KMS-11 (cell line): ENCODE measurements at regions not wholly inside any gene's neighbourhood (a gene's known extent, or its start where the extent isn't known, plus 50 kb on each side); places are given as distances from the start of the nearest gene placed in this dataset.
"Not testable (repeated sequence)": the region's sequence is repeated elsewhere in the genome, so short reads cannot be mapped to it uniquely, and the experiment has no call there.

Source experiments
- H2AFZ ChIP-seq: fragments of 200-600 bp; sonication (generic); 2 replicates; pipeline ENCODE4 v1.6.1; 2016; ENCODE audit warnings: antibody characterized with exemption, mixed run types, low read depth
- H3K27ac ChIP-seq: fragments of 200-600 bp; sonication (generic); 2 replicates; pipeline ENCODE4 v1.6.1; 2016; ENCODE audit warnings: mild to moderate bottlenecking, mixed run types
- H3K27me3 ChIP-seq: fragments of 200-600 bp; sonication (generic); 2 replicates; pipeline ENCODE4 v1.6.1; 2017; ENCODE audit warnings: mild to moderate bottlenecking, low read depth, mixed run types, moderate library complexity; ENCODE audit not compliant: insufficient read depth
- H3K36me3 ChIP-seq: fragments of 200-600 bp; sonication (generic); 2 replicates; pipeline ENCODE4 v1.6.1; 2017; ENCODE audit warnings: mild to moderate bottlenecking, mixed run types; ENCODE audit not compliant: insufficient read depth
- H3K4me1 ChIP-seq: fragments of 200-600 bp; sonication (generic); 2 replicates; pipeline ENCODE4 v1.6.1; 2016; ENCODE audit warnings: mild to moderate bottlenecking, low read depth, mixed run types; ENCODE audit not compliant: poor library complexity, severe bottlenecking
- H3K4me2 ChIP-seq: fragments of 200-600 bp; sonication (generic); 2 replicates; pipeline ENCODE4 v1.7.0; 2016; ENCODE audit warnings: mild to moderate bottlenecking, mixed run types
- H3K4me3 ChIP-seq: fragments of 200-600 bp; sonication (generic); IDR thresholded peaks from 2 replicates; pipeline ENCODE4 v1.6.1; 2017; ENCODE audit warnings: low read depth, low read length, mixed read lengths; ENCODE audit not compliant: insufficient read depth
- H3K79me2 ChIP-seq: fragments of 200-600 bp; sonication (generic); 2 replicates; pipeline ENCODE4 v1.6.1; 2016; ENCODE audit warnings: low read depth, mixed run types; ENCODE audit not compliant: insufficient read depth
- H3K9ac ChIP-seq: fragments of 200-600 bp; sonication (generic); 2 replicates; pipeline ENCODE4 v1.6.1; 2016; ENCODE audit warnings: mild to moderate bottlenecking, mixed run types
- H4K20me1 ChIP-seq: fragments of 200-600 bp; sonication (generic); 2 replicates; pipeline ENCODE4 v1.6.1; 2016; ENCODE audit warnings: mild to moderate bottlenecking, mixed run types; ENCODE audit not compliant: insufficient read depth
- CTCF ChIP-seq: fragments of 200-600 bp; sonication (generic); conservative IDR thresholded peaks from 2 replicates; pipeline ENCODE4 v1.6.1; 2017; ENCODE audit warnings: low read depth, mild to moderate bottlenecking, antibody characterized with exemption, low read length, moderate library complexity, mixed read lengths

DNA sequence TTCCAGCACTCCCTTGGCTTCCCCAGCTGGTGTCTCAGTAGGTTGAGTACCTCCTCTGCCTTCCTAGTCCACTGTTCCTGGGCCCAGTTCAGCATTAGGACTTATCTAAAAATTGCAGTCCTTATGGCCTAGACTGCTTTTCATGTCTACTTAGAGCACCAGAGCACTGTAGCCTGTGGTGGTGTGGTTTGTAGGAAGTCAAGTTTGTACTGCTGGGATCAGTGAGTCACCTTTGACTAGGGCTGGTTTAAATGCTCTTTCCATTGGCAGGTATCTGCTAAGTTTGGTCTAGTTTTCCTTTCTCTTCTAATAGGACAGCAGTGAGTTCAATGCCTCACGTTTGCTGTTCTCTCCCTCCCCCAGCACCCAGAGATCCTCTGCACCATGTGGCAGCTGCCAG lies 233.6 kb upstream of the WDFY3 start:
- no peak overlapping the region for H3K4me2 ChIP-seq
- no peaks in the 10 kb centered on the region for H3K27me3 ChIP-seq
- no peak overlapping the region for H2AFZ ChIP-seq
- H3K9ac ChIP-seq, result no peak overlapping the region
- H3K79me2 ChIP-seq, result no peaks in the 10 kb centered on the region
- no peak for TF ChIP-seq CTCF
- no peaks in the 10 kb centered on the region for H3K36me3 ChIP-seq
- H4K20me1 ChIP-seq, result no peaks in the 10 kb centered on the region
- H3K4me3 ChIP-seq, result no peak overlapping the region
- peaks cover 19% of the 10 kb centered on the region for H3K4me1 ChIP-seq
- no peak overlapping the region for H3K27ac ChIP-seq

DNA sequence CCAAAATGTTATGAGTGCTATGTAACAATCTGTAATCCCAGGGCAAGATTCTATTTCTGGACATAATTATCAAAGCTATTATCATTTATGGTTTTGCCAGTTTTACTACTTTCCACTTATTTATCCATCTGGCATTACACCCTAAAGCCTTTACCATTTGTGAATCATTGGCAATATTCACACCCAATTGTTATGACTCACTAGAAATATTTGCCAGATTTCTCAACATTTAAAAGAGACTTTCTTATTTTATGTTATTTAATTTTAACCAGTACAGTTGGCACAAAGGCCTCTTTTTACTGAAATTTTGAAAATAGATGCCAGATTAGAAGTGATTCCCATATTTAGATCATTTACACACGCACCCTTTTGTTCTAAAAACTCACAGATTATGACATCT lies 242.7 kb upstream of the WDFY3 start:
- H4K20me1 ChIP-seq, result no peaks in the 10 kb centered on the region
- H3K4me1 ChIP-seq, result no peaks in the 10 kb centered on the region
- H3K4me3 ChIP-seq, result no peak overlapping the region
- no peak overlapping the region for H3K4me2 ChIP-seq
- H3K9ac ChIP-seq, result no peak overlapping the region
- H2AFZ ChIP-seq, result no peak overlapping the region
- H3K79me2 ChIP-seq, result no peaks in the 10 kb centered on the region
- H3K27me3 ChIP-seq, result no peaks in the 10 kb centered on the region
- TF ChIP-seq CTCF, result no peak
- H3K36me3 ChIP-seq, result no peaks in the 10 kb centered on the region
- H3K27ac ChIP-seq, result no peak overlapping the region

DNA sequence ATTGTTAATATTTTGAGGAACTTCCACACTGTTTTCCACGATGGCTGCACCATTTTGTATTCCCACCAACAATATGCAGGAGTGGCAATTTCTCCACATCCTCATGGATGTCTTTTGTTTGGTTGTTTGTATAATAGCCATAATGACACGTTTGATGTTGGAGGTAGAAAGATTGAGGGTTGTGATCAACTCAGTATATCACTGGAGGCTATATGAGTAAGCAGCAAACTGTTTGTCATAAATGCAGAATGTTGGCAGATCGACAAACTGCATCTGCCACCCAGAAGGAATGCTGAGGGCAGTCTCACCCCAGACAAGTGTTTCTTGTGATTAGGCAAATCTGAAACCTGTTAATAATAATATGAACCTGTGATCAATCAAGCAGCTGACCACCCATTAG lies 243.9 kb upstream of the WDFY3 start:
- Histone ChIP-seq H3K27ac (no peak overlapping the region), H3K9ac (no peak overlapping the region), H4K20me1 (no peaks in the 10 kb centered on the region), H3K4me3 (no peak overlapping the region), H3K4me2 (no peak overlapping the region), H2AFZ (no peak overlapping the region), H3K27me3 (no peaks in the 10 kb centered on the region), H3K79me2 (no peaks in the 10 kb centered on the region), H3K4me1 (no peaks in the 10 kb centered on the region), H3K36me3 (no peaks in the 10 kb centered on the region)
- no peak for TF ChIP-seq CTCF

DNA sequence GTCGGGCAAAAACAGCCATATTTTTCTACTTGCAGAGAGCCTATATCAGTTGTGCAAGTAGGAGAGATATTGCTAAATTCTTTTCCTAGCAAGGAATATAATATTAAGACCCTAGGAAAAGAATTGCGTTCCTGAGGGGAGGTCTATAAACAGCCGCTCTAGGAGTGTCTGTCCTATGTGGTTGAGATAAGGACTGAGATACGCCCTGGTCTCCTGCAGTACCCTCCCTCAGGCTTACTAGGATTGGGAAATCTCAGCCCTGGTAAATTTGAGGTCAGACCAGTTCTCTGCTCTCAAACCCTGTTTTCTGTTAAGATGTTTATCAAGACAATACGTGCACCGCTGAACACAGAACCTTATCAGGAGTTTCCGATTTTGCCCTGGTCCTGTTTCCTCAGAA lies 250.1 kb upstream of the WDFY3 start:
- H3K9ac ChIP-seq, H4K20me1 ChIP-seq, H3K4me2 ChIP-seq, H3K27ac ChIP-seq, H3K79me2 ChIP-seq, H3K4me1 ChIP-seq, H3K4me3 ChIP-seq, H2AFZ ChIP-seq, H3K36me3 ChIP-seq, H3K27me3 ChIP-seq: not testable (repeated sequence)

DNA sequence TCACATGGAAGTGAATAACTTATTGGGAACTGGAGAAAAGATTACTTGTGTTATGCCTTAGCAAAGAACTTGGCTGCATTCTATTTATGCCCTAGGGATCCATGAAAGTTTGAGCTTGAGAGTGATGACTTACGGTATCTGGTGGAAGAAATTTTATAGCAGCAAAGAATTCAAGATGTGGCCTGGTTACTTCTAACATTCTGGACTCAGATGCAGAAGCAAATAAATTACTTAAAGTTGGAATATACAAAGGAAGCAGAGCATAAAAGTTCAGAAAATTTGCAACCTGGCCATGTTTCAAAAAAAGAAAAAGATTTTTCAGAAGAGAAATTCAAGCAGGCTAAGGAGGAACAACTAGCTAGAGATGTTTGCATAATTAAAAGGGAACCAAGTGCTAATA lies 252.3 kb upstream of the WDFY3 start:
- H3K9ac ChIP-seq, result no peak overlapping the region
- no peaks in the 10 kb centered on the region for H3K79me2 ChIP-seq
- H3K36me3 ChIP-seq, result no peaks in the 10 kb centered on the region
- H3K4me1 ChIP-seq, result no peaks in the 10 kb centered on the region
- no peaks in the 10 kb centered on the region for H3K27me3 ChIP-seq
- H3K27ac ChIP-seq, result no peak overlapping the region
- no peak overlapping the region for H3K4me2 ChIP-seq
- no peak overlapping the region for H2AFZ ChIP-seq
- TF ChIP-seq CTCF, result no peak
- H4K20me1 ChIP-seq, result no peaks in the 10 kb centered on the region
- no peak overlapping the region for H3K4me3 ChIP-seq
